GM19397 (cell line): ENCODE measurements at regions not wholly inside any gene's neighbourhood (a gene's known extent, or its start where the extent isn't known, plus 50 kb on each side); places are given as distances from the start of the nearest gene placed in this dataset.

Experiments used
- ATAC-seq: cut with Tn5 transposase; IDR thresholded peaks from one replicate; pipeline ENCODE4 v1.9.1; 2021; ENCODE audit warnings: mild to moderate bottlenecking, moderate library complexity; ENCODE audit not compliant: unreplicated experiment

DNA sequence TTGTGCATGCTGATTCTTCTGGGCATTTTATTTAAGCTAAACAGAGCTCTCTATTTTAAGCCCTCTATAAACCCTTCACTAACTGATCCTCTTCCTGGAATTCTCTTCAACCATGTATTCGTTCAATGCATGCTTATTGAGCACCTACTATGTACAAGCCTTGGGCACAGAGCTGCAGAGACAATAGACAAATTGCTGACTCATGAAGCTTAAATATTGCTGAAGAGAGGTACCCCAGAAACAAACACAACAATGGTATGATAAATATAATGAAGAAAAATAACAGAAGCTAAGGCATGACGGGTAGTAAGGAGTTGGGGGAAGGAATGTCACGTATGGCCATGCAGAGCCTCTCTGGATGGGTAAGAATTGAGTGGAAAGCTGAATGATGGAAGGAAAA is 222.2 kb downstream of the PPARGC1A start:
- no peak for ATAC-seq

DNA sequence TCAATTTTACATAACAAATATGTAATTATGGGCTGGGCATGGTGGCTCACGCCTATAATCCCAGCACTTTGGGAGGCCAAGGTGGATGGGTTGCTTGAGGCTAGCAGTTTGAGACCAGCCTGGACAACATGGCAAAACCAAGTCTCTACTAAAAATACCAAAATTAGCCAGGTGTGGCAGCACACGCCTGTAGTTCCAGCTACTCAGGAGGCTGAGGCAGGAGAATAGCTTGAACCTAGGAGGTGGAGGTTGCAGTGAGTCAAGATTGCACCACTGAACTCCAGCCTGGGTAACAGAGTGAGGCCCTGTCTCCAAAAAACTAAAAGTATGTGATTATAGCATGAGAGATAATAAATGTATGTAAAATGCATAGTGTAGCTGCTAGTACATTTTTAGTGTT is 229.0 kb downstream of the PPARGC1A start:
- no peak for ATAC-seq

DNA sequence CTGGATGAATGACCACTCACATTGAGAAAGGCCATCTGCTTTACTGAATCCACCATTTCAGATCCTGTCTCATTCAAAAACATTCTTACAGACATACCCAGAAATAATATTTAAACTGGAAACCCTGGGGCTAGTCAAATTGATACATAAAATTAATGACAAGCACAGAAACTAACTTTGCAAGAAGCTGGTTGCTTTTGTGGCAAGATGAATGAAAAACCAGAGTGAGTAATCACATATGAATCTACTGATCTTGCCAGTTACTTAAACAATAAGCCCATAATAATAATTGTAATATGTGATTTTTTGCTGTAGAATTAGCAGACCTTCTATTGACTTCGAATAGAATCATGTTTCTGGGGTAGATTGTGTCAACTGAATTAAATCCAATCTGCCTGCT is 235.1 kb downstream of the PPARGC1A start:
- ATAC-seq = no peak

DNA sequence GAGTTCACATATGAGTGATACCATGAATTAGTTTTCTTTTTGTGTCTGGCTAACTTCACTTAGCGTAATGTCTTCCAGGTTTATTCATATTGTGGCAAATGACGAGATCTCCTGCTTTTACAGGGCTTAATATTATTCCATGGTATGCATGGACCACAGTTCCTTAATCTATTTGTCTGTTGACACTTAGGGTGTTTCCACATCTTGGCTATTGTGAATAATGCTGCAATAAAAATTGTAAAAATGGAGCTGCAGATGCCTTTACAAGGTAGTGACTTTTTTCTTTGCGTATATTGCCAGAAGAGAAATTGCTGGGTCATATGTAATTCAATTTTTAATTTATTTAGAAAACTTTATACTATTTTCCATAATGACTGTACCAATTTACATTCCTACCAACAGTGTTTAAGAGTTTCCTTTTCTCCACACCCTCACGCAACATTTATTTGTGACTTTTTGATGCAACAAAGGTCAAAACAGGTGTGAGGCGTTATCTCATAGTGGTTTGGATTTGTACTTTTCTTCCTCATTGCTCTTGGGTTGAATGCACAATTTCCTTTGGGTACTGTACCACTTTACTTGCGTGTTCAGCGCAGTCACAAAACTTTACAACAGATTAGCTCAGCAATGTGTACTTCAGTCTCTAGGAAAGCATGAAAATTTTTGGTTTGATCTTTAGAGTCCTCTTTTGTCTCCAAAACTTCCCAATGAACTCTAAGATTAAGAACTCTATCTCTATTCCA is 240.8 kb downstream of the PPARGC1A start:
- no peak for ATAC-seq

DNA sequence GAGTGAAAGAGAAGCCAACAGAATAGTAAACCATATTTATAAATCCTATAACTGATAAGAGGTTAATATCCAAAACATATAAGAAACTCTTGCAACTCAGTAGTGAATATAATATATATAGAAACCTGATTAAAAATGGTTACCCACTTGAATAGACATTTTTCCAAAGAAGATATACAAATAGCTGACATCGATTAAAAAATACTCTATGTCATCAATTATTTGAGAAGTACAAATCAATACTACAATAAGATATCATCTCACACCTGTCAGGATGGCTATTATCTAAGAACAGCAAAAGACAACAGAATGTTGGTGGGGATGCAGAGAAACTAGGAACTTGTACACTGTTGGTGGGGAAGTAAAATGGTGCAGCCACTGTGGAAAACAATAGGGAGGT is 254.4 kb downstream of the PPARGC1A start:
- ATAC-seq = no peak

DNA sequence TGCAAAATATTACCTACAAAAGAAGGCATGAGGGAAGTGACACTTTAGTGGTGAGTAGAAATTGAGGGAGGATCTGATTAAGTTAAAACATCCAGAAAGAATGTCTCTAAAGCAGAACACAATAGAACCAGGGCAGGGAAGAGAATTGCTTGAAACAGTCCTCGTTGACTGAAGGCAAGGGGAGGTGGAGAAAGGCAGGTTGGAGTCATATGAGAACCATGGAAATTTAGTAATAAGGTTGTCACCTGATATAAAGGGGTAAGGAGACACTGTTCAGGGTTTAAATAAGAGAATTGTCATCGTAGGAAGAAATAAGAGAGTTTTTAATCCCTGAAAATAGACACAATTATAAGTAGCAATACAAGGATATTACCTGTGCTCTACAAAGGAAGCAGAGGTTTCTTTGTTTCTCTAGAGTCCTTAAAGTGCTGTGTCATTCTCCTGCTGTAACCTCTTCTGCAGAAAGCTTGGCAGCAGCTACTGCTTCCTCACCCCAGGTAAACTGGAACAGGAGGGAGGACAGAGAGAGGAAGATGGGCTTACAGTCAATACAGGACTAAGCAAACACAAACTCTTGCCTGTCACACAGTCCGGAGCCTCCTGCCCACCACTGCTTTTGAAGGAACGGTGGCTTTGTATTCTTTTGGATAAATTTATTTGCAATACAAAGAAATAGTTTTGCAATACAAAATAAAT is 258.4 kb downstream of the PPARGC1A start:
- no peak for ATAC-seq

DNA sequence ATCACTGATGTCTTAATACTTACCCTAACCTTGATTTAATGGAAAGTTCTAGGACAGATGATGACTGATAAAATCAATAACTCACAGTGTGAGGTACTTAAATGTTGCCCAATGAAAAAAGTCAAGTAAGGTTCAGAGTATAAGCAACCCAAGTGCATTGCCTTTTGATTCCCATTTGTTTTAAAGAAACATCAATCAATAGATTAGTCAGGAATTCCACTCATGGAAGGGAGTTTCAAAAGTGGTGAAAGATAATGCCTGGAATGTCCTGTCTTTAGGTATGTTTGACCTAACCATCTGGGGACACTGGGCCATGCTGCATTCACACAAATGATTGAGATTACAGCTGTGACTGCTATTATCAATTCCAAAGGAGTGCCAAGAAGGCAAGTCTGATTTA is 259.7 kb downstream of the PPARGC1A start:
- ATAC-seq = no peak

DNA sequence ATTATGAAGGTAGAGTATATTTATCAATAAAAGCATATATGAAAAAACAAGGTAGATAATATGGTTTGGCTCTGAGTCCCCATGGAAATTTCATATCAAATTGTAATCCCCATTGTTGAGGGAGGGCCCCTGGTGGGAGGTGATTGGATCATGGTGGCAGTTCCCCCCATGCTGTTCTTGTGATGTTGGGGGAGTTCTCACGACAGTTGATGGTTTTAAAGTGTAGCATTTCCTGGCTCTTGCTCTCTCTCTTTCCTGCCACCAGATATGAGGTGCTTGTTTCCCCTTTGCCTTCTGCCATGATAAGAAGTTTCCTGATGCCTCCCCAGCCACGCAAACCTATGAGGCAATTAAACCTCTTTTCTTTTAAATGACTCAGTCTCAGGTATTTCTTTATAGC is 260.4 kb downstream of the PPARGC1A start:
- ATAC-seq = no peak

DNA sequence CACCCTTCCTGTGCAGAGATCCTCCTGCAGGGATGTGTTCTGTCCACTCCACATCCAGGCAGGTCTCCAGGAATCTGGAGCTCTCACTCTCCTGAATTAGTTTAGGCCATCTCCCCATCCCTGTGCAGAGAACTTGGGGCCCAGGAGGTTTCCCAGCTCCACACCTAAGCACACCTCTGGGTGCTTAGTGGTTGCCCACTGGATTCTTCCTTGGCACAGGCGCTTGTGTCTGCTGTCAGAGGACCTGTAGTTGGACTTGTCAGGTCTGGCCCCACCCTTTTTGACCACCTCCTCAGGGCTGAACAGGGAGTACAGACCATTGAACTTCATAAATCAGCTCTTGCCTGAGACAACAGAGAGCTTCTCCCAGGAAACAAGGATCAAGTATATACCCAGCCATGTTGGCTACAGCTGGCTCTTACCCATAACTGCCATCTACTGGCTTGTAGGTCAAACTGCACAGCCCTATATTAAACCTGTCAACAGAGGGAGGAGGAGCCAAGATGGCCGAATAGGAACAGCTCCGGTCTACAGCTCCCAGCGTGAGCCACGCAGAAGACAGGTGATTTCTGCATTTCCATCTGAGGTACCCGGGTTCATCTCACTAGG is 275.5 kb downstream of the PPARGC1A start:
- ATAC-seq = no peak

DNA sequence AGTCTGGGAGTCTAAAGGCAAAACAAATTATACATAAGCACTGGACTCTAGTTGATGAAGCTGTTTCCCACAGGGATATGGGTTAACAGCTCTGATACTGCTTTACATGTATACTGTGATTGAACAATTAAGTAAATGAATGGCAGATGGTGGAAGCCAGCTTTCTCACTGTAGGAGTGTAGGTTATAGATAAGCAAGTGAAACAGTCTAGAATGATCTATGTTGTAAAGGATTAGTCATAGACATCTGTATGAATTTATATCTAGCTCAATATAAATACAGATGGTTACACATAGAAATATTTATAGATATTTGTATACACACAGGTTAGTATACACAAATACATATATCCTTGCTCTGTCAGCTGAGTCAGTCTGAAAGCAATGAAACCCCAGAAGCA is 276.1 kb downstream of the PPARGC1A start:
- ATAC-seq = no peak

DNA sequence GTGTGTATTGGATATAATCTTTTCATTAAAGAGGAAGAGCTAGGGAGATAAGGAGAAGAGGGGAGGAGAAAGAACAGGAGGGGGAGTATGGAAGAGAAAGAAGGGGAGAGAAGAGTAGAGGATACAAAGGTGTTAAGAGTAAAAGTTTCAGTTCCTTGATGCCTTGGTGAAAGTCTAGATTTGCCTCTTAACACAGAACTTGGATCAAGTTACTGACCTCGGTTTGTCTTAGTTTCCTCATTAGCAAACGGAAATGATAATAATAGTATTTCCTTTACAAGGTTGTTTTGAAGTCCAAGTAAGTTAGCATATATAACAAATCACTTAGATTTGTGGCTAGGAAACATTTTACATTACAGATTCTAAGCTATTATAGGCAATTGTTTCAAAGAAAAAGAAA is 287.1 kb downstream of the PPARGC1A start:
- no peak for ATAC-seq

DNA sequence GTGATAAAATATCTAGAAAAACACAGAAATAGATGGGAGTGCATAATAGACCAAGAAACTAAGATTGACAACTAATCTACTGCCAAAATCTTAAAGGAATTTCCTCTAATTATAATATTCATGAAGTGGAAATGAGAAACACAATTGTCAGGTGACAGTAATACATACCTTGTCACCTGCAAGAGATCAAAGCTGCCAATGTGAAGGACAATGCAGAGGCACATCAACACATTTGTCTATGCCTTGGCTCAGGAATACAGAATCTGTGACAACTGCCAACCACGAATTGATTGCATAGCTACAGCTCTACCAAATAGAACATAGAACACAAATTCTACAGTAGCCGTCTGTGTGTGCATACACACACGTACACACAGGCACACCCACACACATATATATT is 295.7 kb downstream of the PPARGC1A start:
- ATAC-seq = no peak

DNA sequence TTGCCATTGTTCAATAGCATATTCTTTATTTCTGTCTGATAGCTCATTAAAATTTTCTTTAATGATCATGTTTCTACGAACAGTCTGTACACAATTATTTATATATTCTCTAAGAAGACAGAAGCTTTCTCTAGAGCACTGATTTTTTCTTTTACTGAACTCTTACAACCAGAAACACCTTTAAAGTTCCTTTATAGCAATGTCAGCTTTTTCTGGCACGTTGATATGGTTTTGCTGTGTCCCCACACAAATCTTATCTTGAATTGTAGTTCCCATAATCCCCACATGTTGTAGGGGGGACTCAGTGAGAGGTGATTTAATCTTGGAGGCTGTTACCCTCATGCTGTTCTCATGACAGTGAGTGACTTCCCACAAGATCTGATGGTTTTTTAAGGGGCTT is 299.4 kb downstream of the PPARGC1A start:
- ATAC-seq = no peak

DNA sequence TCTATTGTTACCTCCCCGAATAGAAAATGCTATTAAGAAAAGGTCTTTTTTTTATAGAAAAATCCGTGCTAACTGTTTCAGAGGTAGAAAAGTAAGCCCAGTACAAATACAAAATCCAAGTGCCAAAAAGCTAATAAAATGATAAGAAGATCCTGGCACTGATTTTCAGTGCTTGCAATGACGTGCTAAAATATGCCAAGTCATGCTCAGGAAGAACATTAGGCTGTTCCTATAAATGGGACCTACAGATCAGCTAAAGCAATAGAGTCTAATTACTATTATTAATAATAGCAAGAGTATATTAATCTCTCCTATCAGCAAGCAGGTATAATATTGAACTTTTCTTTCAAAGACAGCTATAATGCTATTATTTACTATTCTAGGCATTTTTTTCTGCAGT is 305.8 kb downstream of the PPARGC1A start:
- no peak for ATAC-seq

DNA sequence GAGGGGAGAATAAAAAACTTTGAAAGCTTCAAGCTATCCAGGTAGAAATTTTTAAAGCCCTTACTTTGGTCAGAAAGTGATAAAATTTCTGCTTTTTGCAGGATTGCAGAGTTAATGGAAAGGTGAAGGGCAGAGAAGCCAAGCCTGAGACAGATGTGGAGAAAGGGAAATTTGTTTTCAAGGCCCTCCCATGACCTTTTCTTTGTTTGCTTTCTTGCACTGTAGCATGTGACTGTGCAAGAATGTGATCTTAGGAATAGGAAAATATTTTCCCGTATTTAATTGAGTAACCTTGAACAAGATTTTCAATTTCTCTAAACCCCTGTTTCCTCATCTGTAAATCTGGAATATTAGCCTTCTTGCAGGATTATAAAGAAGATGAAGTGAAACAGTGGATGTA is 307.2 kb downstream of the PPARGC1A start:
- ATAC-seq = no peak

DNA sequence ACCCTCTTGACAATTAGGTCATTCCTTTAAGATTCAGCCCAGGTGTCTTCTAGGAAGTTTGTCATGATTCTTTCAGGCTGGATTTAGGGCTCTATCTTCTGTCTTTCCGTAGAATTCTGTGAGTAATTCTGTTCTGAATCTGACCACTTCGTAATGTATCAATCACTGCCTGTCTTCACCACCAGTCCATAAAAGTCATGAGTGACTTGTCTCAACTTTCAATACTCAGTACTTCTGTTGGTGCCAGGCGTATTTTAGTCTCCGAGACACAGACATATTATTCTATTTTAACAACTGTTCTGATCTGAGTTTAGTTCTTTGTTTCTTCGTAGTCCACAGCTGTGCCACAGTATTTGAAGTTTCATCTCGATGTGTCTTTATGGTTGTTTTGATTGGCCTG is 310.7 kb downstream of the PPARGC1A start:
- ATAC-seq = no peak

DNA sequence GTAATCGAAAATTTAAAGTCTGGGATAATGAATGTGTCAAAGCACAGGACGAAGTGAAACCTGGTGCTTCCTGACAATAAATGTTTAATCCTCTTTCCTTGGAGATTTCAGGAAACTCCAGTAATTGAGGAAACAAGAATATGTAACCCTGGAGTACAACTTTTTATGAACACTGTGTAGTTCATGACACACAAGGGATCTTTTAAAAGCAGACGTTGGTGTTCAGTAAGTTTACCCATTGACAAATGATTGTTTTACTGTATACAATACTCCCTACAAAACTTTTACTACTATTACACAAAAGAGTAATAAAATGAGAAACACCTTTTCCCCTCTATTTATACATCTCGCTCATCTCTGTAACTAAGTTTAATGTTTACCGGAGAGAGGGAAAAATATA is 312.4 kb downstream of the PPARGC1A start:
- no peak for ATAC-seq

DNA sequence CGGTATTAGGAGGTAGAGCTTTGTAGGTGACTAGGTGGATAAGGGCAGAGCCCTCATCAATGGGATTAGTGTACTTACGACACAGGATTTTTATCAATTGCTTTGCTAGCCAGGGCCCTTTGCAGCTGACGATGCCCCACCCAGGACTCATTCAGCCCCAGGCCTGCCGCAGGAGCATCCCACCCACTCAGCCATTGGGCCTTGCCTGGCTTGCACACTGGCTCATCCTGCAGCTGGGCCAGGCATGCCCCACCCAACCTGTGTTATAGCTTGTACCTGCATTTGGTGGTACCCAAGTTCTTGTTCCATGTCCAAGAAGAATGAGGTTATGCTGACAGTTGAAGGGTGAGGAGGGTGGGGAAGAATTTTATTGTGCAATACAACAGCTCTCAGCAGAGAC is 317.5 kb downstream of the PPARGC1A start:
- ATAC-seq = no peak

DNA sequence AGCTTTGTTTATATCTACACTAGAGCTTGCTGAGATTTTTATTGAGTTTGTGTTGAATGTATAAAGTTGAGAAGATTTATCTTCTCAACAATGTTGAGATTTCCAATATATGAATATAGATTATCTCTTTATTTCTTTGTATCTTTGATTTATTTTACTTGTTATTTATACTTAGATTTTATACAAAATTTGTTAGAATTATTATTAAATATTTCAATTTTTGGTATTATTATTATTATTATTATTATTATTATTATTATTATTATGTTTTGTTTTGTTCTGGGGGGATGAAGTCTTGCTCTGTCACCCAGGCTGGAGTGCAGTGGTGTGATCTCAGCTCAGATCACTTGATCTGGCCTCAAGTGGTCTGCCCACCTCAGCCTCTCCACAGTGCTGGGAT is 322.5 kb downstream of the PPARGC1A start:
- ATAC-seq = no peak

DNA sequence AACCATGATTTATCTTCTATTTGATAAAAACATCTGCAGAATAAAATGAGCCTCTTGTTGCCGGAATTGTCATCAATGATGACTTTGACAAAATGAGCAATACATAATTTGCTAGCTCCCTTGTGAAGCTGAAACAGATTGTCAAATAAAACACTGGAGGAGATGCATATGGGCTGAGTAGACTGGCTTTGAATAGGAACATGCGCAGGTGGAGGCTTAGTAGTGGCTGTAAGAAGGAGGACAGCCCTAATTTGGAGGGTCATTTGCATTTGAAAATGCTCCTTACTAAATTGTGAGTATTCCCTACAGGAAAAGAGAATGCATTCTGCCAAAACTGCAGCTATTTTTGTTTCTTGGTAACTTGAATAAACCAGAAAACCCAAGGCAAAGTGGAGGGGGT is 329.1 kb downstream of the PPARGC1A start:
- no peak for ATAC-seq

DNA sequence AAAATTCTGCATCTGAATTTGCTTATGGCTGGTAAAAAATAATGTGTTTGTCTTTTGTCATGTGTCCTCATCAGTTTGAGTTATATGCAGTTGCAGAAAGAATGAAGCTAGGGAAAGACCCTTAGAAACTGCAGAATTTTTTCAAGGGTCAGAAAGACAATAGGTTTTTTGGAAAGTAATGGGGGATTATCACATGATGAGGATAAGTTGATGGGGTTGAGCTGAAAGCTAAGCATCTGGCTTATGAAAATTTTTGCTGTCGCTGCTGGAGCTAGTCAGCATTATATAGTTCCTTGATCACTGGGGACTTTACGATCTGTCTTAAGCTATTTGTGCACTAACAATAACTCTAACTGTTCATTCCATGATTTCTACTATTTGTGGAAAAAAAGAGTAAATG is 331.7 kb downstream of the PPARGC1A start:
- no peak for ATAC-seq

DNA sequence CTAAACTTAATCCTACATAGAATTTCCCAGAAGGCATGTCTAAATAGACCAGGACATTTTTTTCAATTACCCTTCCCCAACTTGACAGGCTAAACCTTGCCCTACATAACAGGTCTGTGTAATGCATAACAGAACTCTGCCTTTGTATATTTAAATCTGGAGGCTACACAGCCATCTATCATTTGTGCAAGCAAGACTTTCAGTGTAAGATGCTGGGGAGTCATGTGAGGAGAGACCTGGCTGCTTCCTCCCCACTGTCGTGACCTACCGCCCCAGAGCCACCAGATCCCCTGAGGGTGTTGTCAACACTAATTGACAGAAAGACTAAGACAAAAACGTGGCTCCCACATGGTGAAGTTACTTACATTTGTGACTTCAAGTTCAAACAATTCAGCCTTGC is 342.2 kb downstream of the PPARGC1A start:
- ATAC-seq = no peak
